H1 (cell line): ENCODE measurements at regions not wholly inside any gene's neighbourhood (a gene's known extent, or its start where the extent isn't known, plus 50 kb on each side); places are given as distances from the start of the nearest gene placed in this dataset.

Source experiments
- CTCF ChIA-PET: fragments of 300-600 bp; sonication (Branson Sonifier 250); formaldehyde crosslinking; loops from one replicate; lab custom pipeline; 2021; ENCODE audit not compliant: partially characterized antibody; lab: Charles Lee
- POLR2A ChIA-PET: fragments of 300-600 bp; sonication (Branson Sonifier 250); formaldehyde crosslinking; loops from one replicate; lab custom pipeline; 2021; ENCODE audit warnings: inconsistent platforms; ENCODE audit not compliant: partially characterized antibody; lab: Charles Lee
- DNase-seq, 2 experiments: peaks; one replicate each; pipeline versions ENCODE4 v3.0.0 to v3.0.0-alpha.2; 2010 to 2022; ENCODE audit warnings: low spot score in 2 of 2, low read depth in 1 of 2, mixed read lengths in 1 of 2
- FAIRE-seq: peaks from 2 replicates; lab custom pipeline; 2011; peaks lifted over from hg19 to GRCh38; lab: Jason Lieb, UNC
- H2AFZ ChIP-seq: 2 replicates; pipeline ENCODE4 v1.8.1; 2012; ENCODE audit warnings: low read length, inconsistent platforms
- H2AK5ac ChIP-seq: 2 replicates; pipeline ENCODE4 v1.6.1; 2013; ENCODE audit warnings: low read depth, low read length
- H2BK120ac ChIP-seq: replicated peaks from 2 replicates; pipeline ENCODE3; 2013; ENCODE audit warnings: low read depth, low read length, inconsistent platforms
- H2BK12ac ChIP-seq: 2 replicates; pipeline ENCODE4 v1.6.1; 2013; ENCODE audit warnings: low read depth, low read length
- H2BK15ac ChIP-seq: 2 replicates; pipeline ENCODE4 v1.6.1; 2013; ENCODE audit warnings: low read length
- H2BK20ac ChIP-seq: 2 replicates; pipeline ENCODE4 v1.6.1; 2013; ENCODE audit warnings: low read length
- H2BK5ac ChIP-seq: 2 replicates; pipeline ENCODE4 v1.6.1; 2013; ENCODE audit warnings: low read depth, low read length
- H3K14ac ChIP-seq: 2 replicates; pipeline ENCODE4 v1.6.1; 2013; ENCODE audit warnings: inconsistent platforms; ENCODE audit not compliant: insufficient read length
- H3K18ac ChIP-seq: 2 replicates; pipeline ENCODE4 v1.6.1; 2013; ENCODE audit warnings: low read length; ENCODE audit errors: extremely low read depth
- H3K23ac ChIP-seq: 2 replicates; pipeline ENCODE4 v1.6.1; 2013; ENCODE audit warnings: inconsistent platforms; ENCODE audit not compliant: insufficient read length
- H3K23me2 ChIP-seq: 2 replicates; pipeline ENCODE4 v1.6.1; 2013; ENCODE audit warnings: low read depth, low read length
- H3K27ac ChIP-seq: 2 replicates; pipeline ENCODE4 v1.6.1; 2011; ENCODE audit warnings: low read depth, low read length, inconsistent platforms
- H3K27me3 ChIP-seq, 4 experiments: replicated peaks in 1 of 4; 1 replicate in 1 of 4; 2 replicates in 3 of 4; pipeline versions ENCODE4 v1.6.1 to v1.8.1; 2011 to 2013; ENCODE audit warnings: low read length in 3 of 4, mild to moderate bottlenecking in 3 of 4, inconsistent platforms in 2 of 4, mixed read lengths in 2 of 4, moderate library complexity in 1 of 4; ENCODE audit not compliant: control insufficient read depth in 3 of 4, insufficient read depth in 3 of 4; ENCODE audit errors: extremely low read depth in 1 of 4
- H3K36me3 ChIP-seq, 4 experiments: 2 replicates each; pipeline versions ENCODE4 v1.6.1 to v1.8.1; 2011 to 2013; ENCODE audit warnings: mild to moderate bottlenecking in 4 of 4, low read length in 3 of 4, moderate library complexity in 2 of 4, control low read depth in 1 of 4, inconsistent platforms in 1 of 4; ENCODE audit not compliant: insufficient read depth in 4 of 4, control insufficient read depth in 2 of 4
- H3K4ac ChIP-seq: replicated peaks from 2 replicates; pipeline ENCODE3; 2013; ENCODE audit warnings: low read length, low read depth, mixed read lengths, inconsistent platforms; ENCODE audit not compliant: insufficient read length
- H3K4me1 ChIP-seq, 4 experiments: replicated peaks in 1 of 4; 1 replicate in 1 of 4; 2 replicates in 3 of 4; pipeline versions ENCODE4 v1.6.1 to v1.8.1; 2011 to 2013; ENCODE audit warnings: low read length in 3 of 4, inconsistent platforms in 2 of 4, mixed read lengths in 1 of 4; ENCODE audit not compliant: insufficient read depth in 4 of 4, control insufficient read depth in 3 of 4
- H3K4me2 ChIP-seq, 2 experiments: 2 replicates each; pipeline versions ENCODE4 v1.6.1 to v1.8.1; 2011 to 2013; ENCODE audit warnings: low read depth in 2 of 2, low read length in 2 of 2, control low read depth in 1 of 2, inconsistent platforms in 1 of 2, mild to moderate bottlenecking in 1 of 2; ENCODE audit not compliant: insufficient read depth in 1 of 2
- H3K4me3 ChIP-seq, 4 experiments: fragments of 200-600, 300-600 bp in 1 of 4; sonication (generic), shearing (Covaris generic), sonication (Bioruptor Twin) in 1 of 4; 2 replicates each; pipeline versions ENCODE4 v1.5.1 to v1.8.1; 2011 to 2016; ENCODE audit warnings: low read length in 4 of 4, low read depth in 3 of 4, control low read depth in 2 of 4, inconsistent platforms in 2 of 4, mild to moderate bottlenecking in 2 of 4, mixed read lengths in 1 of 4, moderate library complexity in 1 of 4; ENCODE audit not compliant: insufficient read depth in 2 of 4; ENCODE audit errors: extremely low read depth in 1 of 4
- H3K56ac ChIP-seq: replicated peaks from 2 replicates; pipeline ENCODE3; 2013; ENCODE audit warnings: low read depth, mild to moderate bottlenecking, mixed read lengths, low read length, inconsistent platforms; ENCODE audit not compliant: insufficient read length
- H3K79me1 ChIP-seq: 2 replicates; pipeline ENCODE4 v1.6.1; 2013; ENCODE audit warnings: low read depth, low read length, control low read depth
- H3K79me2 ChIP-seq, 2 experiments: 2 replicates each; pipeline versions ENCODE4 v1.6.1 to v1.8.1; 2012 to 2013; ENCODE audit warnings: low read length in 2 of 2, mild to moderate bottlenecking in 2 of 2, inconsistent platforms in 1 of 2; ENCODE audit not compliant: insufficient read depth in 2 of 2, control insufficient read depth in 1 of 2
- H3K9ac ChIP-seq, 4 experiments: replicated peaks in 1 of 4; 1 replicate in 1 of 4; 2 replicates in 3 of 4; pipeline versions ENCODE4 v1.6.1 to v1.8.1; 2011 to 2013; ENCODE audit warnings: low read depth in 3 of 4, low read length in 3 of 4, control low read depth in 2 of 4, mild to moderate bottlenecking in 2 of 4, moderate library complexity in 2 of 4, inconsistent platforms in 1 of 4; ENCODE audit errors: extremely low read depth in 1 of 4
- H3K9me3 ChIP-seq, 2 experiments: 2 replicates each; pipeline versions ENCODE4 v1.6.1 to v1.8.1; 2012 to 2013; ENCODE audit warnings: mild to moderate bottlenecking in 2 of 2, moderate library complexity in 2 of 2, control low read depth in 1 of 2, inconsistent platforms in 1 of 2, low read depth in 1 of 2, low read length in 1 of 2, mixed read lengths in 1 of 2; ENCODE audit not compliant: insufficient read depth in 2 of 2
- H4K20me1 ChIP-seq, 2 experiments: replicated peaks in 1 of 2; 2 replicates each; pipeline versions ENCODE3 to v1.8.1; 2011 to 2013; ENCODE audit warnings: inconsistent platforms in 2 of 2, low read length in 2 of 2, mild to moderate bottlenecking in 1 of 2; ENCODE audit not compliant: insufficient read depth in 2 of 2, control insufficient read depth in 1 of 2
- H4K5ac ChIP-seq: 2 replicates; pipeline ENCODE4 v1.6.1; 2013; ENCODE audit warnings: low read length, low read depth, mixed read lengths, inconsistent platforms; ENCODE audit not compliant: insufficient read length
- H4K8ac ChIP-seq: 2 replicates; pipeline ENCODE4 v1.8.0; 2013; ENCODE audit warnings: mild to moderate bottlenecking, moderate library complexity, low read length, inconsistent platforms; ENCODE audit not compliant: insufficient read depth; ENCODE audit errors: extremely low read depth
- H4K91ac ChIP-seq: replicated peaks from 2 replicates; pipeline ENCODE3; 2013; ENCODE audit warnings: low read length, mixed read lengths, inconsistent platforms; ENCODE audit not compliant: insufficient read length
- SIX5 ChIP-seq: IDR thresholded peaks from 2 replicates; pipeline ENCODE4 v1.6.1; 2011; ENCODE audit warnings: mild to moderate bottlenecking, low read depth, low read length
- WGBS, 2 experiments: shearing (Covaris generic) in 1 of 2; methylation state at CpG; one replicate each; pipeline versions ENCODE4 v1.1.6 to v1.1.7; 2013 to 2015; ENCODE audit warnings: low lambda C conversion rate in 2 of 2, mixed read lengths in 2 of 2, inconsistent platforms in 1 of 2, low coverage in 1 of 2, missing lambda C conversion rate in 1 of 2; ENCODE audit not compliant: insufficient replicate concordance in 2 of 2, insufficient coverage in 1 of 2, insufficient read length in 1 of 2; ENCODE audit errors: extremely low coverage in 1 of 2, missing lambda C conversion rate in 1 of 2; 5-methylcytosine and 5-hydroxymethylcytosine counted together

- H3K23me2 ChIP-seq = no peaks in the 10 kb centered on the region
- no peak overlapping the region for H2BK15ac ChIP-seq
- peaks cover 0 to 10% (median 5%) of the 10 kb centered on the region in 4 experiments; a peak in 5 of 7 replicates for H3K4me1 ChIP-seq
- POLR2A ChIA-PET = no interaction called here
- no peak overlapping the region for H3K4ac ChIP-seq
- H3K36me3 ChIP-seq = no peaks in the 10 kb centered on the region
- TF ChIP-seq SIX5 = no peak
- no peaks in the 10 kb centered on the region for H4K20me1 ChIP-seq
- H3K56ac ChIP-seq = no peak overlapping the region
- H4K91ac ChIP-seq = no peak overlapping the region
- H2BK12ac ChIP-seq = no peak overlapping the region
- CTCF ChIA-PET = interaction anchor here (1.1 to 27.2 kb wide), 3 partner anchors 11 to 81 kb away, joined by 5 to 368 read pairs (median 6); partner anchors contain the start of gene HAO2
- no peak overlapping the region for H3K27ac ChIP-seq
- no peaks in the 10 kb centered on the region for H3K79me1 ChIP-seq
- H3K9ac ChIP-seq = no peak overlapping the region
- no peak overlapping the region for H2AFZ ChIP-seq
- H3K27me3 ChIP-seq = no peaks in the 10 kb centered on the region
- H3K23ac ChIP-seq = no peak overlapping the region
- H3K4me2 ChIP-seq = no peak overlapping the region
- H3K14ac ChIP-seq = no peak overlapping the region
- H2AK5ac ChIP-seq = no peak overlapping the region
- H3K9me3 ChIP-seq = no peaks in the 10 kb centered on the region
- FAIRE-seq (no peak), DNase-seq (no peak)
- no peak overlapping the region for H4K8ac ChIP-seq
- no peaks in the 10 kb centered on the region for H3K79me2 ChIP-seq
- no peak overlapping the region for H3K18ac ChIP-seq
- 0 out of 2 replicates have a peak overlapping the region, but pooled peaks have one; percentile 6 for H2BK20ac ChIP-seq
- H4K5ac ChIP-seq = no peak overlapping the region
- WGBS, 2 experiments = 54% methylated on average over 2 of the region's 2 CpGs; no CpG with 5 or more reads in 1 of the 2 experiments
- H2BK120ac ChIP-seq = no peak overlapping the region
- H2BK5ac ChIP-seq = no peak overlapping the region
- no peak overlapping the region for H3K4me3 ChIP-seq
These were observed 76.9 kb upstream of the HAO2 start for GRCh38 chr1:119291611-119292206.
